ENCODE measurements at regions not wholly inside any gene's neighbourhood (a gene's known extent, or its start where the extent isn't known, plus 50 kb on each side); places are given as distances from the start of the nearest gene placed in this dataset.

DNA sequence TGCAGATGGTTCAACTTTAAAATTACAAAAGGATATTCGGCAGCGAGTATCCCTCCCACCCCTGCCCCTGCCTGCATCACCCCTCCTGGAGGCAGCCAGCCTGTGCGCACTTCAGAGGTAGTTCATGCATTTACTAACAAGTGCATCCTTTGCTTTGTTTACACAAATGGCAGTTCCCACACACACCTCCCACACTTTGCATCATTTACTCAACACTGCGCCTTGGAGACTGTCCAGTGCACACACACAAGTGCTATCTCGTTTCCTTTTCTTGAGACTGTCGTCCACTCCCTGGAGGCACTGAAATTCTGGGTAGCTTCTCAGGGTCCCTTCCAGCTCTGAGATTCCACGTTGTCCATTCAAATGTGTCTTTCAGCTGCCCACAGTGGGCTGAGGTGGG, 53.1 kb upstream of the VSX1 start (continued):
- TF ChIP-seq, protein P1, sequence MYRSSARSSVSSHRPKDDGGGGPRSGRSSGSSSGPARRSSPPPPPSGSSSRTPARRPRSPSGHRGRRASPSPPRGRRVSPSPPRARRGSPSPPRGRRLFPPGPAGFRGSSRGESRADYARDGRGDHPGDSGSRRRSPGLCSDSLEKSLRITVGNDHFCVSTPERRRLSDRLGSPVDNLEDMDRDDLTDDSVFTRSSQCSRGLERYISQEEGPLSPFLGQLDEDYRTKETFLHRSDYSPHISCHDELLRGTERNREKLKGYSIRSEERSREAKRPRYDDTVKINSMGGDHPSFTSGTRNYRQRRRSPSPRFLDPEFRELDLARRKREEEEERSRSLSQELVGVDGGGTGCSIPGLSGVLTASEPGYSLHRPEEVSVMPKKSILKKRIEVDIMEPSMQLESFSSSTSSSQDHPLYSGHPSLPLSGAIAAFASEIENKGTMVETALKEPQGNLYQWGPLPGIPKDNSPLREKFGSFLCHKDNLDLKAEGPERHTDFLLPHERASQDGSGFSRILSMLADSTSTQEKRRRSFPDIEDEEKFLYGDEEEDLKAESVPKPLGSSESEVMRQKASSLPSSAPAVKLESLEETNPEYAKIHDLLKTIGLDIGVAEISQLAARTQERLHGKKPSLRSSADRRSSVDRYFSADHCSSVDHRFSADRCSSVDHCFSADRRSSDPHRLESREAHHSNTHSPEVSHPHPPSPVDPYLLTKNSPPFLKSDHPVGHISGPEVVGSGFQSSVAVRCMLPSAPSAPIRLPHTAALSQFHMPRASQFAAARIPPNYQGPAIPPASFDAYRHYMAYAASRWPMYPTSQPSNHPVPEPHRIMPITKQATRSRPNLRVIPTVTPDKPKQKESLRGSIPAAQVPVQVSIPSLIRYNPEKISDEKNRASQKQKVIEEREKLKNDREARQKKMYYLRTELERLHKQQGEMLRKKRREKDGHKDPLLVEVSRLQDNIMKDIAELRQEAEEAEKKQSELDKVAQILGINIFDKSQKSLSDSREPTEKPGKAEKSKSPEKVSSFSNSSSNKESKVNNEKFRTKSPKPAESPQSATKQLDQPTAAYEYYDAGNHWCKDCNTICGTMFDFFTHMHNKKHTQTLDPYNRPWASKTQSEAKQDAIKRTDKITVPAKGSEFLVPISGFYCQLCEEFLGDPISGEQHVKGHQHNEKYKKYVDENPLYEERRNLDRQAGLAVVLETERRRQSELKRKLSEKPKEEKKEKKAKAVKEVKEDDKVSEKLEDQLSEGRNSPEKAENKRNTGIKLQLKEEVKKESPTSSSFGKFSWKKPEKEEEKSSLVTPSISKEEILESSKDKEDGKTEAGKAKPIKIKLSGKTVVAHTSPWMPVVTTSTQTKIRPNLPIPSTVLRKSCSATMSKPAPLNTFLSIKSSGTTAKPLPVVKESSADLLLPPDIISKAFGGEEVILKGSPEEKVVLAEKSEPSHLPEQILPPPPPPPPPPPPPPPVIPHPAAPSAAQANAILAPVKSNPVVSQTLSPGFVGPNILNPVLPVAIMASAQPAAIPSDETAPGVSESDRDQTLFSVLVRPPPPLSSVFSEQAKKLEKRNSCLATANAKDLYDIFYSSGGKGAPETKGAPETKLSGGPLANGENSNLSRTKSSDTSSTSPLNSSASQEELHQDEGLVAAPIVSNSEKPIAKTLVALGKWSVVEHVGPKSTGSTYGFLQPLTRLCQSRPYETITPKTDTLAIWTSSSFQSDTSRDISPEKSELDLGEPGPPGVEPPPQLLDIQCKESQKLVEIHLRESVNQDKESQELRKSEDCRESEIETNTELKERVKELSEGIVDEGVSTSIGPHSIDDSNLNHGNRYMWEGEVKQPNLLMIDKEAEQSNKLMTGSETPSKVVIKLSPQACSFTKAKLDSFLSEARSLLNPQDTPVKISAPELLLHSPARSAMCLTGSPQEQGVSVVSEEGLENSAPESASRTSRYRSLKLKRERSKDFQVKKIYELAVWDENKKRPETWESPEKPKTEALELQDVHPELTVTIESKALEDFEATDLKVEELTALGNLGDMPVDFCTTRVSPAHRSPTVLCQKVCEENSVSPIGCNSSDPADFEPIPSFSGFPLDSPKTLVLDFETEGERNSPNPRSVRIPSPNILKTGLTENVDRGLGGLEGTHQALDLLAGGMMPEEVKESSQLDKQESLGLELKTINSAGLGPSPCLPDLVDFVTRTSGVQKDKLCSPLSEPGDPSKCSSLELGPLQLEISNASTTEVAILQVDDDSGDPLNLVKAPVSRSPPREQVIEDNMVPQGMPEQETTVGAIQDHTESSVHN (IDR thresholded peaks at IDR 0.05; ENCODE audit: borderline replicate concordance in 1 of 2, low read depth in 1 of 2) = no peak
- TF ChIP-seq KAT7 (CRISPR knock-in tag; IDR thresholded peaks at IDR 0.05; ENCODE audit: borderline replicate concordance) (no peak), NR1H2 (CRISPR knock-in tag; IDR thresholded peaks at IDR 0.05) (no peak), BACH1 (tag; IDR thresholded peaks at IDR 0.05) (no peak), RHOXF2B (CRISPR knock-in tag; conservative IDR thresholded peaks at IDR 0.05) (no peak)

Measured in K562 (cell line).